Inflammatory macrophage treated with lipopolysaccharide for 4 hours (primary cell): ENCODE measurements at regions not wholly inside any gene's neighbourhood (a gene's known extent, or its start where the extent isn't known, plus 50 kb on each side); places are given as distances from the start of the nearest gene placed in this dataset.

ENCODE experiments used
- DNase-seq: peaks from one replicate; pipeline ENCODE4 v3.0.0-alpha.2; 2020

- DNase-seq = no peak
These were observed 537.3 kb upstream of the TGFBR2 start for GRCh38 chr3:30069056-30069455.

- DNase-seq = no peak
These were observed 533.4 kb upstream of the TGFBR2 start for GRCh38 chr3:30073040-30073439.

- DNase-seq = no peak
These were observed 532.8 kb upstream of the TGFBR2 start for GRCh38 chr3:30073622-30074021.

GRCh38 chr3:30075514-30075913 lies 530.9 kb upstream of the TGFBR2 start:
- DNase-seq = no peak

GRCh38 chr3:30076899-30077298 lies 529.5 kb upstream of the TGFBR2 start:
- no peak for DNase-seq

GRCh38 chr3:30077746-30078145 lies 528.7 kb upstream of the TGFBR2 start:
- DNase-seq = no peak

GRCh38 chr3:30078736-30079135 lies 527.7 kb upstream of the TGFBR2 start:
- DNase-seq = no peak

- DNase-seq = no peak
These were observed 524.5 kb upstream of the TGFBR2 start for GRCh38 chr3:30081904-30082303.

GRCh38 chr3:30082652-30083051 lies 523.7 kb upstream of the TGFBR2 start:
- no peak for DNase-seq

- DNase-seq = no peak
These were observed 523.1 kb upstream of the TGFBR2 start for GRCh38 chr3:30083315-30083714.

GRCh38 chr3:30084316-30084715 lies 522.1 kb upstream of the TGFBR2 start:
- no peak for DNase-seq

GRCh38 chr3:30084971-30085403 lies 521.4 kb upstream of the TGFBR2 start:
- DNase-seq = no peak

GRCh38 chr3:30085486-30085885 lies 520.9 kb upstream of the TGFBR2 start:
- no peak for DNase-seq

GRCh38 chr3:30091686-30092085 lies 514.7 kb upstream of the TGFBR2 start:
- DNase-seq = no peak

GRCh38 chr3:30097022-30097650 lies 509.3 kb upstream of the TGFBR2 start:
- no peak for DNase-seq

- DNase-seq = no peak
These were observed 508.2 kb upstream of the TGFBR2 start for GRCh38 chr3:30098243-30098642.

- peak; percentile 37 for DNase-seq
These were observed 507.5 kb upstream of the TGFBR2 start for GRCh38 chr3:30098653-30099455.

GRCh38 chr3:30102356-30102755 lies 504.0 kb upstream of the TGFBR2 start:
- DNase-seq = no peak

GRCh38 chr3:30103186-30103585 lies 503.2 kb upstream of the TGFBR2 start:
- DNase-seq = no peak

- DNase-seq = no peak
These were observed 498.9 kb upstream of the TGFBR2 start for GRCh38 chr3:30107531-30107930.

- peak; percentile 61 for DNase-seq
These were observed 494.0 kb upstream of the TGFBR2 start for GRCh38 chr3:30112411-30112810.

- DNase-seq = peak; percentile 72
These were observed 493.4 kb upstream of the TGFBR2 start for GRCh38 chr3:30112902-30113484.

GRCh38 chr3:30113906-30114305 lies 492.5 kb upstream of the TGFBR2 start:
- no peak for DNase-seq

GRCh38 chr3:30114918-30115317 lies 491.5 kb upstream of the TGFBR2 start:
- no peak for DNase-seq
